GM12878 (cell line): ENCODE measurements at regions not wholly inside any gene's neighbourhood (a gene's known extent, or its start where the extent isn't known, plus 50 kb on each side); places are given as distances from the start of the nearest gene placed in this dataset.

Source experiments
- ATAC-seq: fragments of 200-7000 bp; cut with Tn5 transposase; 3 replicates; pipeline ENCODE4 v1.9.1; 2020; ENCODE audit warnings: mild to moderate bottlenecking, moderate library complexity
- BruUV-seq: library from RNA; stranded (reverse); fragments of 400-500 nt; replicated peaks from 2 replicates; lab custom pipeline; 2021; lab: Mats Ljungman, UMichigan
- CTCF ChIA-PET: fragments of 300-600 bp; sonication (Branson Sonifier 250); formaldehyde crosslinking; extraction: SDS; loops from one replicate; lab custom pipeline; 2021; ENCODE audit warnings: inconsistent platforms; lab: Yijun Ruan, JAX
- POLR2A ChIA-PET: fragments of 350-600 bp; formaldehyde crosslinking; extraction: SDS; loops from one replicate; lab custom pipeline; 2021; ENCODE audit warnings: inconsistent platforms; lab: Charles Lee
- RAD21 ChIA-PET: fragments of 300-600 bp; sonication (Branson Sonifier 250); formaldehyde crosslinking; loops from one replicate; lab custom pipeline; 2023; ENCODE audit warnings: antibody characterized with exemption; ENCODE audit not compliant: unreplicated experiment; lab: Charles Lee
- SMC1A ChIA-PET: fragments of 300-600 bp; sonication (Branson Sonifier 250); formaldehyde crosslinking; loops from one replicate; lab custom pipeline; 2023; ENCODE audit not compliant: unreplicated experiment, uncharacterized antibody; lab: Charles Lee
- DNase-seq: peaks from one replicate; pipeline ENCODE4 v3.0.0-alpha.2; 2011; ENCODE audit warnings: low read depth, low spot score
- FAIRE-seq: peaks from 3 replicates; lab custom pipeline; 2011; peaks lifted over from hg19 to GRCh38; lab: Jason Lieb, UNC
- H2AFZ ChIP-seq: 2 replicates; pipeline ENCODE4 v1.6.0; 2011; ENCODE audit warnings: low read depth, low read length, control low read depth; ENCODE audit not compliant: control insufficient read depth
- H3K27ac ChIP-seq: 2 replicates; pipeline ENCODE4 v1.5.1; 2011; ENCODE audit warnings: control low read depth; ENCODE audit not compliant: control insufficient read depth, insufficient read depth
- H3K27me3 ChIP-seq, 2 experiments: replicated peaks in 1 of 2; 2 replicates each; pipeline versions ENCODE4 v1.6.0 to v1.6.1; 2011; ENCODE audit warnings: low read length in 1 of 2; ENCODE audit not compliant: control insufficient read depth in 2 of 2, insufficient read depth in 2 of 2
- H3K36me3 ChIP-seq, 2 experiments: 2 replicates each; pipeline ENCODE4 v1.5.1; 2011; ENCODE audit warnings: low read length in 1 of 2; ENCODE audit not compliant: control insufficient read depth in 2 of 2, insufficient read depth in 2 of 2
- H3K4me1 ChIP-seq: 2 replicates; pipeline ENCODE4 v1.6.1; 2011; ENCODE audit warnings: mild to moderate bottlenecking, low read length, moderate library complexity, mixed read lengths; ENCODE audit not compliant: control insufficient read depth, insufficient read depth
- H3K4me2 ChIP-seq: 2 replicates; pipeline ENCODE4 v1.6.0; 2011; ENCODE audit warnings: control low read depth; ENCODE audit not compliant: control insufficient read depth, insufficient read depth
- H3K4me3 ChIP-seq: fragments of 200-600 bp; sonication (generic); 2 replicates; pipeline ENCODE4 v1.5.1; 2016
- H3K79me2 ChIP-seq: 2 replicates; pipeline ENCODE4 v1.6.0; 2011; ENCODE audit warnings: low read length; ENCODE audit not compliant: control insufficient read depth, insufficient read depth
- H3K9ac ChIP-seq: 2 replicates; pipeline ENCODE4 v1.8.0; 2011; ENCODE audit warnings: low read length, control low read depth, mixed read lengths; ENCODE audit not compliant: control insufficient read depth, insufficient read depth
- H3K9me3 ChIP-seq: replicated peaks from 3 replicates; pipeline ENCODE4 v1.5.1; 2011; ENCODE audit warnings: mild to moderate bottlenecking, low read length; ENCODE audit not compliant: control insufficient read depth, insufficient read depth
- H4K20me1 ChIP-seq: 2 replicates; pipeline ENCODE4 v1.6.0; 2011; ENCODE audit not compliant: control insufficient read depth, insufficient read depth
- BRCA1 ChIP-seq: IDR thresholded peaks from 2 replicates; pipeline ENCODE4 v1.6.1; 2011; ENCODE audit warnings: low read depth, low read length, improper control_type of control experiment
- FOS ChIP-seq: IDR thresholded peaks from 3 replicates; pipeline ENCODE4 v1.6.1; 2011; ENCODE audit warnings: borderline replicate concordance; ENCODE audit not compliant: insufficient read length; ENCODE audit errors: extremely low read depth
- NFYB ChIP-seq: IDR thresholded peaks from 2 replicates; pipeline ENCODE4 v1.6.1; 2011; ENCODE audit warnings: low read depth, mild to moderate bottlenecking, low read length, improper control_type of control experiment, moderate library complexity; ENCODE audit not compliant: insufficient read depth
- RBBP5 ChIP-seq: fragments of 200-600 bp; sonication (generic); conservative IDR thresholded peaks from 2 replicates; pipeline ENCODE4 v1.6.1; 2016
- RELB ChIP-seq: fragments of 450-650 bp; IDR thresholded peaks from 2 replicates; pipeline ENCODE4 v1.6.1; 2017; ENCODE audit warnings: low read depth, mild to moderate bottlenecking, moderate library complexity
- RFX5 ChIP-seq: IDR thresholded peaks from 2 replicates; pipeline ENCODE4 v1.6.1; 2011; ENCODE audit warnings: low read depth, low read length, improper control_type of control experiment
- SP1 ChIP-seq: IDR thresholded peaks from one replicate; pipeline ENCODE4 v1.6.1; 2011; ENCODE audit warnings: low read depth, low read length
- TCF3 ChIP-seq: IDR thresholded peaks from 2 replicates; pipeline ENCODE4 v1.6.1; 2012; ENCODE audit warnings: low read depth, mild to moderate bottlenecking, low read length, borderline replicate concordance; ENCODE audit not compliant: insufficient read depth
- USF1 ChIP-seq: IDR thresholded peaks from 2 replicates; pipeline ENCODE4 v1.6.1; 2011; ENCODE audit warnings: borderline replicate concordance, low read depth, mild to moderate bottlenecking, moderate library complexity, mixed read lengths, low read length; ENCODE audit not compliant: insufficient read depth; ENCODE audit errors: extremely low read length
- YBX1 ChIP-seq: fragments of 450-650 bp; IDR thresholded peaks from 2 replicates; pipeline ENCODE4 v1.6.1; 2016; ENCODE audit warnings: antibody characterized with exemption
- ZNF207 ChIP-seq: fragments of 450-650 bp; IDR thresholded peaks from 2 replicates; pipeline ENCODE4 v1.6.1; 2014; ENCODE audit warnings: antibody characterized with exemption, mild to moderate bottlenecking, borderline replicate concordance
- ZZZ3 ChIP-seq: IDR thresholded peaks from 2 replicates; pipeline ENCODE4 v1.6.1; 2011; ENCODE audit warnings: low read depth; ENCODE audit not compliant: control insufficient read depth, insufficient read length
- in situ Hi-C: fragments of 300-500 bp; cut with MboI; formaldehyde crosslinking; loops from 9 replicates; pipeline ENCODE4 v1.14.3; 2018; ENCODE audit warnings: mixed read lengths
- intact Hi-C: fragments of 100-400 bp; cut with micrococcal nuclease; formaldehyde crosslinking; loops from one replicate; pipeline ENCODE4 v1.14.2; 2022; ENCODE audit not compliant: unreplicated experiment

GRCh38 chr1:102097451-102097850 lies 100.7 kb upstream of the OLFM3 start:
- intact Hi-C loops = no loop called here
- ChIA-PET CTCF (interaction anchor here (0.7 kb wide), 1 partner anchor 391 kb away, joined by 3 read pairs; no protein-coding TSS in a partner anchor), SMC1A (no interaction called here), RAD21 (no interaction called here), POLR2A (no interaction called here)
- no peaks in the 10 kb centered on the region for H4K20me1 ChIP-seq
- no peak overlapping the region for H3K4me2 ChIP-seq
- no peaks in the 10 kb centered on the region for H3K4me1 ChIP-seq
- no TSS peak for BruUV-seq
- no peaks in the 10 kb centered on the region for H3K36me3 ChIP-seq
- no peak for TF ChIP-seq RBBP5
- TF ChIP-seq ZNF207 = no peak
- TF ChIP-seq BRCA1 = no peak
- no peak for TF ChIP-seq ZZZ3
- TF ChIP-seq RELB = no peak
- no peak for TF ChIP-seq YBX1
- TF ChIP-seq USF1 = no peak
- TF ChIP-seq SP1 = no peak
- no peak for TF ChIP-seq TCF3
- TF ChIP-seq FOS = no peak
- TF ChIP-seq NFYB = no peak
- no peak for TF ChIP-seq RFX5
- no peak overlapping the region for H3K9ac ChIP-seq
- ATAC-seq (no peak), DNase-seq (no peak), FAIRE-seq (no peak)
- no peaks in the 10 kb centered on the region for H3K27me3 ChIP-seq
- H3K27ac ChIP-seq = no peak overlapping the region
- in situ Hi-C loops = no loop called here
- no peaks in the 10 kb centered on the region for H3K79me2 ChIP-seq
- H3K9me3 ChIP-seq = no peaks in the 10 kb centered on the region
- no peak overlapping the region for H2AFZ ChIP-seq
- no peak overlapping the region for H3K4me3 ChIP-seq
